GM12878 (cell line): ENCODE measurements at regions not wholly inside any gene's neighbourhood (a gene's known extent, or its start where the extent isn't known, plus 50 kb on each side); places are given as distances from the start of the nearest gene placed in this dataset.

ENCODE experiments used
- CTCF ChIP-seq, 3 experiments: IDR thresholded peaks in 2 of 3; conservative IDR thresholded peaks in 1 of 3; 2 replicates each; pipeline ENCODE4 v1.5.1; 2011; ENCODE audit warnings: low read depth in 3 of 3, low read length in 3 of 3, mild to moderate bottlenecking in 3 of 3, control low read depth in 2 of 3, moderate library complexity in 2 of 3, inconsistent platforms in 1 of 3, mixed read lengths in 1 of 3; ENCODE audit not compliant: control insufficient read depth in 2 of 3, insufficient read depth in 1 of 3; ENCODE audit errors: extremely low read depth in 1 of 3
- EP300 ChIP-seq, 2 experiments: fragments of 150-350 bp in 1 of 2; IDR thresholded peaks; 2 replicates each; pipeline ENCODE4 v1.6.1; 2011 to 2012; ENCODE audit warnings: low read depth in 2 of 2, low read length in 2 of 2, borderline replicate concordance in 1 of 2, improper control_type of control experiment in 1 of 2, inconsistent platforms in 1 of 2; ENCODE audit not compliant: control insufficient read depth in 1 of 2
- FOXK2 ChIP-seq: fragments of 450-650 bp; IDR thresholded peaks from 2 replicates; pipeline ENCODE4 v1.6.1; 2017; ENCODE audit warnings: mild to moderate bottlenecking, moderate library complexity
- IRF3 ChIP-seq: fragments of 450-650 bp; IDR thresholded peaks from 2 replicates; pipeline ENCODE4 v1.6.1; 2014; ENCODE audit warnings: mild to moderate bottlenecking
- JUND ChIP-seq: IDR thresholded peaks from 2 replicates; pipeline ENCODE4 v1.6.1; 2012; ENCODE audit warnings: low read depth, mild to moderate bottlenecking, low read length, improper control_type of control experiment, moderate library complexity
- MYB ChIP-seq: fragments of 150-350 bp; IDR thresholded peaks from 2 replicates; pipeline ENCODE4 v1.6.1; 2014; ENCODE audit warnings: mild to moderate bottlenecking, low read depth, low read length, borderline replicate concordance
- MYC ChIP-seq: IDR thresholded peaks from 2 replicates; pipeline ENCODE4 v1.6.1; 2011; ENCODE audit warnings: mild to moderate bottlenecking, low read length, moderate library complexity, inconsistent platforms; ENCODE audit not compliant: insufficient read depth, insufficient replicate concordance, insufficient read length, severe bottlenecking
- NFXL1 ChIP-seq: fragments of 450-650 bp; IDR thresholded peaks from 2 replicates; pipeline ENCODE4 v1.6.1; 2017; ENCODE audit warnings: antibody characterized with exemption, mild to moderate bottlenecking, borderline replicate concordance
- NFYA ChIP-seq: IDR thresholded peaks from 2 replicates; pipeline ENCODE4 v1.6.1; 2011; ENCODE audit warnings: low read depth, mild to moderate bottlenecking, low read length, improper control_type of control experiment, borderline replicate concordance
- PBX3 ChIP-seq: IDR thresholded peaks from 2 replicates; pipeline ENCODE4 v1.6.1; 2011; ENCODE audit warnings: mild to moderate bottlenecking, low read depth, low read length, moderate library complexity; ENCODE audit not compliant: insufficient replicate concordance
- POLR2A ChIP-seq: IDR thresholded peaks from 2 replicates; pipeline ENCODE4 v1.6.1; 2011; ENCODE audit warnings: low read depth, mild to moderate bottlenecking, low read length
- POLR2AphosphoS5 ChIP-seq: IDR thresholded peaks from 2 replicates; pipeline ENCODE4 v1.6.1; 2011; ENCODE audit warnings: mild to moderate bottlenecking, low read length, inconsistent platforms
- REST ChIP-seq: IDR thresholded peaks from 2 replicates; pipeline ENCODE4 v1.6.1; 2012; ENCODE audit warnings: mild to moderate bottlenecking, low read depth, low read length
- USF1 ChIP-seq: IDR thresholded peaks from 2 replicates; pipeline ENCODE4 v1.6.1; 2011; ENCODE audit warnings: borderline replicate concordance, low read depth, mild to moderate bottlenecking, moderate library complexity, mixed read lengths, low read length; ENCODE audit not compliant: insufficient read depth; ENCODE audit errors: extremely low read length

GRCh38 chr14:27270716-27271115, 672.9 kb upstream of the NOVA1 start:
- TF ChIP-seq USF1 (no peak), EP300 (IDR thresholded peaks at IDR 0.05; ENCODE audit: borderline replicate concordance in 1 of 2, control insufficient read depth in 1 of 2, low read depth in 2 of 2, low read length in 2 of 2) (no peak), CTCF (IDR thresholded peaks at IDR 0.05 in 2 of 3, conservative IDR thresholded peaks at IDR 0.05 in 1 of 3; ENCODE audit: control insufficient read depth in 2 of 3, extremely low read depth in 1 of 3, insufficient read depth in 1 of 3, low read depth in 3 of 3, low read length in 3 of 3) (no peak), IRF3 (no peak), POLR2A (no peak), REST (no peak), FOXK2 (no peak), MYB (no peak), POLR2AphosphoS5 (no peak), NFXL1 (no peak), PBX3 (no peak), JUND (no peak), MYC (no peak), NFYA (no peak)
